PC-3 (cell line): ENCODE measurements at regions not wholly inside any gene's neighbourhood (a gene's known extent, or its start where the extent isn't known, plus 50 kb on each side); places are given as distances from the start of the nearest gene placed in this dataset.

Source experiments
- ATAC-seq: fragments of 200-7000 bp; cut with Tn5 transposase; 2 replicates; pipeline ENCODE4 v1.9.1; 2020; ENCODE audit warnings: mild to moderate bottlenecking, moderate library complexity
- BruUV-seq: library from RNA; stranded (reverse); fragments of 400-500 nt; replicated peaks from 2 replicates; lab custom pipeline; 2021; lab: Mats Ljungman, UMichigan
- CTCF ChIA-PET: fragments of 300-600 bp; sonication (Branson Sonifier 250); formaldehyde crosslinking; loops from one replicate; lab custom pipeline; 2022; ENCODE audit warnings: antibody characterized with exemption; lab: Charles Lee
- POLR2A ChIA-PET: fragments of 300-600 bp; sonication (Branson Sonifier 250); formaldehyde crosslinking; loops from one replicate; lab custom pipeline; 2022; ENCODE audit warnings: antibody characterized with exemption; ENCODE audit not compliant: unreplicated experiment; lab: Charles Lee
- DNase-seq: peaks from one replicate; pipeline ENCODE4 v3.0.0-alpha.2; 2015
- H2AFZ ChIP-seq: fragments of 300-600 bp; sonication (generic); 2 replicates; pipeline ENCODE4 v1.6.0; 2016; ENCODE audit warnings: antibody characterized with exemption, low read length
- H3F3A ChIP-seq: fragments of 300-600 bp; sonication (generic); one replicate; pipeline ENCODE4 v1.6.0; 2017; ENCODE audit warnings: antibody characterized with exemption, low read length, control low read depth, mild to moderate bottlenecking; ENCODE audit not compliant: unreplicated experiment
- H3K27ac ChIP-seq: fragments of 300-600 bp; sonication (generic); 2 replicates; pipeline ENCODE4 v1.5.1; 2016; ENCODE audit warnings: mild to moderate bottlenecking, low read length
- H3K27me3 ChIP-seq: fragments of 300-600 bp; sonication (generic); 2 replicates; pipeline ENCODE4 v1.6.1; 2016; ENCODE audit warnings: low read length, mixed read lengths
- H3K36me3 ChIP-seq: fragments of 300-600 bp; sonication (generic); 2 replicates; pipeline ENCODE4 v1.6.1; 2016; ENCODE audit warnings: low read depth, mixed run types, low read length, mixed read lengths
- H3K4me1 ChIP-seq: fragments of 300-600 bp; sonication (generic); 2 replicates; pipeline ENCODE4 v1.5.1; 2016; ENCODE audit warnings: low read length; ENCODE audit not compliant: insufficient read depth
- H3K4me2 ChIP-seq: fragments of 300-600 bp; sonication (generic); 2 replicates; pipeline ENCODE4 v1.6.0; 2016; ENCODE audit warnings: low read length
- H3K4me3 ChIP-seq: fragments of 300-600 bp; sonication (generic); 2 replicates; pipeline ENCODE4 v1.5.1; 2016; ENCODE audit warnings: mild to moderate bottlenecking, low read length, mixed read lengths
- H3K79me2 ChIP-seq: fragments of 300-600 bp; sonication (generic); 2 replicates; pipeline ENCODE4 v1.6.1; 2017; ENCODE audit warnings: low read length, mixed read lengths
- H3K9ac ChIP-seq: fragments of 300-600 bp; sonication (generic); 2 replicates; pipeline ENCODE4 v1.6.0; 2016; ENCODE audit warnings: mild to moderate bottlenecking, low read length
- H3K9me2 ChIP-seq: fragments of 300-600 bp; sonication (generic); replicated peaks from 2 replicates; pipeline ENCODE4 v1.6.1; 2016; ENCODE audit warnings: mixed run types, low read length, mixed read lengths
- H3K9me3 ChIP-seq: fragments of 300-600 bp; sonication (generic); 2 replicates; pipeline ENCODE4 v1.6.1; 2016; ENCODE audit warnings: low read length, mixed read lengths
- H4K20me1 ChIP-seq: fragments of 300-600 bp; sonication (generic); 2 replicates; pipeline ENCODE4 v1.6.1; 2016; ENCODE audit warnings: low read length, mixed read lengths
- EZH2 ChIP-seq: fragments of 300-600 bp; sonication (generic); IDR thresholded peaks from one replicate; pipeline ENCODE4 v1.6.1; 2017; ENCODE audit warnings: antibody characterized with exemption, mild to moderate bottlenecking, low read length; ENCODE audit not compliant: unreplicated experiment
- EZH2phosphoT487 ChIP-seq: fragments of 300-600 bp; sonication (generic); IDR thresholded peaks from 2 replicates; pipeline ENCODE4 v1.6.1; 2018; ENCODE audit warnings: mild to moderate bottlenecking, antibody characterized with exemption, low read length, borderline replicate concordance
- intact Hi-C: fragments of 100-400 bp; cut with micrococcal nuclease; formaldehyde crosslinking; loops from 2 replicates; pipeline ENCODE4 v1.9.0; 2023
- TF ChIP-seq, protein P1 (sequence below): fragments of 300-600 bp; sonication (generic); conservative IDR thresholded peaks from 2 replicates; pipeline ENCODE4 v1.5.1; 2017; ENCODE audit warnings: antibody characterized with exemption, low read depth, mild to moderate bottlenecking, low read length

DNA sequence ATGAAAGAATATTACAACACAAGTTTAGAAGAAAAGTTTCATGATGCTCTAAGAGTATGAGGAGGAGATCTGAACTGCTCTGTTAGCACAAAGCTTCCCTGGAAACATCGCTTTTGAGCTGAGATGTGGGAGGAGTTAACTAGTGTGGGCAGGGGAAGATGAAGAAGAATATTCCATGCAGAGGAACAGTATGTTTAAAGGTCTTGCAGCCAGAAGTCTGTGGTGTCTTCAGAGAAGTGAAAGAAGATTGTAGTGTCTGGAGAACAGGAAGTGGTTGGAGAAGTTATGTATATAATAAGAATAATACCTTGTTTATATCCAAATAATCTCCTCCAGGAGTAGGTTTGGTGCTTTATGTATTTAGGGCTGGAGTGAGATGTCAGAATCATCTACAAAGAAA, 406.7 kb downstream of the MAN2A1 start:
- no peaks in the 10 kb centered on the region for H3K9me3 ChIP-seq
- H3K4me3 ChIP-seq: no peak overlapping the region
- no peak for DNase-seq
- no peak overlapping the region for H2AFZ ChIP-seq
- no peak overlapping the region for H3K4me2 ChIP-seq
- H3K36me3 ChIP-seq: no peaks in the 10 kb centered on the region
- intact Hi-C loops: no loop called here
- no peak overlapping the region for H3K9ac ChIP-seq
- ChIA-PET POLR2A (no interaction called here), CTCF (no interaction called here)
- H3K27me3 ChIP-seq: no peaks in the 10 kb centered on the region
- no peak for ATAC-seq
- TF ChIP-seq EZH2phosphoT487 (no peak), EZH2 (no peak)
- TF ChIP-seq, protein P1, sequence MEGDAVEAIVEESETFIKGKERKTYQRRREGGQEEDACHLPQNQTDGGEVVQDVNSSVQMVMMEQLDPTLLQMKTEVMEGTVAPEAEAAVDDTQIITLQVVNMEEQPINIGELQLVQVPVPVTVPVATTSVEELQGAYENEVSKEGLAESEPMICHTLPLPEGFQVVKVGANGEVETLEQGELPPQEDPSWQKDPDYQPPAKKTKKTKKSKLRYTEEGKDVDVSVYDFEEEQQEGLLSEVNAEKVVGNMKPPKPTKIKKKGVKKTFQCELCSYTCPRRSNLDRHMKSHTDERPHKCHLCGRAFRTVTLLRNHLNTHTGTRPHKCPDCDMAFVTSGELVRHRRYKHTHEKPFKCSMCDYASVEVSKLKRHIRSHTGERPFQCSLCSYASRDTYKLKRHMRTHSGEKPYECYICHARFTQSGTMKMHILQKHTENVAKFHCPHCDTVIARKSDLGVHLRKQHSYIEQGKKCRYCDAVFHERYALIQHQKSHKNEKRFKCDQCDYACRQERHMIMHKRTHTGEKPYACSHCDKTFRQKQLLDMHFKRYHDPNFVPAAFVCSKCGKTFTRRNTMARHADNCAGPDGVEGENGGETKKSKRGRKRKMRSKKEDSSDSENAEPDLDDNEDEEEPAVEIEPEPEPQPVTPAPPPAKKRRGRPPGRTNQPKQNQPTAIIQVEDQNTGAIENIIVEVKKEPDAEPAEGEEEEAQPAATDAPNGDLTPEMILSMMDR: no peak
- BruUV-seq: no TSS peak
- no peaks in the 10 kb centered on the region for H4K20me1 ChIP-seq
- H3F3A ChIP-seq: no peaks in the 10 kb centered on the region
- H3K79me2 ChIP-seq: no peaks in the 10 kb centered on the region
- H3K27ac ChIP-seq: no peak overlapping the region
- H3K9me2 ChIP-seq: no peaks in the 10 kb centered on the region
- H3K4me1 ChIP-seq: no peaks in the 10 kb centered on the region

DNA sequence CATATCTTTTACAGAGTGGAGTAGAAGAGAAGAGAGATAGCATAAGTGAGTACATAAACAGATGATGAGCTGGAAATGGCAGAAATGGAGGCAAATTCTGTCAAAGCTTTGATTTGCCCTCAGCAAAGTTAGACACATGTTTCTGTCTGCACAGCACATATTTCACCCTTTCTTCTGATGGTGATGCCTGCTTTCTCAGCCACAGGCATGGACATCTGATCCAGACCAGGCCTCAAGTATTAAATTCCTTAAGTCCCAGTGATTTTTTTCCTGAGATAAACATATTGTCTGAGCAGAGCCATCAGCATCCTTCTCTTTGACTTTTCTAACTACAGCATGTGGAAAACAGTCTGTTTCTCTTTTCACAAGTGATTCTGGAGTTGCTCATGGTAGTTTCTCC, 409.8 kb downstream of the MAN2A1 start:
- Histone ChIP-seq H3K27me3 (peaks cover under 1% of the 10 kb centered on the region; the same call in 1 of the 2 replicates), H3K9me2 (no peaks in the 10 kb centered on the region), H3K9me3 (no peaks in the 10 kb centered on the region), H3K4me3 (no peak overlapping the region), H3K79me2 (no peaks in the 10 kb centered on the region), H3K4me2 (no peak overlapping the region), H3K36me3 (no peaks in the 10 kb centered on the region), H3K4me1 (no peaks in the 10 kb centered on the region), H2AFZ (no peak overlapping the region), H3K9ac (no peak overlapping the region), H4K20me1 (no peaks in the 10 kb centered on the region), H3K27ac (no peak overlapping the region), H3F3A (no peaks in the 10 kb centered on the region)
- DNase-seq (no peak), ATAC-seq (no peak)
- TF ChIP-seq EZH2 (no peak), EZH2phosphoT487 (no peak)
- TF ChIP-seq, protein P1: no peak
- intact Hi-C loops: no loop called here
- no TSS peak for BruUV-seq
- POLR2A ChIA-PET: no interaction called here
- CTCF ChIA-PET: no interaction called here

- no peaks in the 10 kb centered on the region for H4K20me1 ChIP-seq
- H3K9me2 ChIP-seq: no peaks in the 10 kb centered on the region
- ATAC-seq: no peak
- no peak overlapping the region for H3K27ac ChIP-seq
- H3K9ac ChIP-seq: no peak overlapping the region
- H3K9me3 ChIP-seq: no peaks in the 10 kb centered on the region
- H3K4me2 ChIP-seq: no peak overlapping the region
- no peaks in the 10 kb centered on the region for H3F3A ChIP-seq
- DNase-seq: no peak
- CTCF ChIA-PET: no interaction called here
- H3K36me3 ChIP-seq: no peaks in the 10 kb centered on the region
- H3K79me2 ChIP-seq: no peaks in the 10 kb centered on the region
- no peaks in the 10 kb centered on the region for H3K4me1 ChIP-seq
- TF ChIP-seq EZH2 (no peak), EZH2phosphoT487 (no peak)
- TF ChIP-seq, protein P1: no peak
- intact Hi-C loops: no loop called here
- no peak overlapping the region for H3K4me3 ChIP-seq
- H3K27me3 ChIP-seq: peaks cover 20% of the 10 kb centered on the region; the same call in 1 of the 2 replicates
- H2AFZ ChIP-seq: no peak overlapping the region
- no TSS peak for BruUV-seq
- POLR2A ChIA-PET: no interaction called here
Observed at GRCh38 chr5:110103081-110103480, 413.4 kb downstream of the MAN2A1 start.
